BJ (cell line): ENCODE measurements at regions not wholly inside any gene's neighbourhood (a gene's known extent, or its start where the extent isn't known, plus 50 kb on each side); places are given as distances from the start of the nearest gene placed in this dataset.

Source experiments
- CTCF ChIA-PET: fragments of 350-600 bp; formaldehyde crosslinking; extraction: SDS; loops from one replicate; lab custom pipeline; 2021; ENCODE audit warnings: antibody characterized with exemption, inconsistent platforms; lab: Yijun Ruan, JAX
- POLR2A ChIA-PET: fragments of 300-600 bp; sonication (Branson Sonifier 250); formaldehyde crosslinking; extraction: SDS; loops from one replicate; lab custom pipeline; 2021; ENCODE audit warnings: antibody characterized with exemption; lab: Charles Lee
- DNase-seq: peaks from one replicate; pipeline ENCODE4 v3.0.0-alpha.2; 2011; ENCODE audit warnings: low read depth
- H3K27me3 ChIP-seq: 2 replicates; pipeline ENCODE4 v1.6.0; 2011; ENCODE audit warnings: low read length; ENCODE audit not compliant: control insufficient read depth, insufficient read depth
- H3K36me3 ChIP-seq: 2 replicates; pipeline ENCODE4 v1.5.1; 2011; ENCODE audit warnings: low read length; ENCODE audit not compliant: control insufficient read depth, insufficient read depth
- H3K4me3 ChIP-seq: 2 replicates; pipeline ENCODE4 v1.5.1; 2011; ENCODE audit warnings: low read depth, mild to moderate bottlenecking, control low read depth, low read length
- CTCF ChIP-seq: IDR thresholded peaks from 2 replicates; pipeline ENCODE4 v1.5.1; 2011; ENCODE audit warnings: low read depth, mild to moderate bottlenecking, control low read depth, inconsistent platforms, low read length, moderate library complexity; ENCODE audit not compliant: insufficient read depth

- Histone ChIP-seq H3K27me3 (no peaks in the 10 kb centered on the region), H3K36me3 (no peaks in the 10 kb centered on the region), H3K4me3 (no peak overlapping the region)
- ChIA-PET CTCF (interaction anchor here (0.7 to 3.4 kb wide), 11 partner anchors 10 to 638 kb away, joined by 3 to 25 read pairs (median 5); no protein-coding TSS in a partner anchor), POLR2A (no interaction called here)
- no peak for DNase-seq
- no peak for TF ChIP-seq CTCF
Observed at GRCh38 chr16:87201790-87202189, 115.4 kb downstream of the C16orf95 start.

- ChIA-PET CTCF (interaction anchor here (0.7 to 3.4 kb wide), 15 partner anchors 10 to 639 kb away, joined by 3 to 25 read pairs (median 4); no protein-coding TSS in a partner anchor), POLR2A (no interaction called here)
- Histone ChIP-seq H3K4me3 (no peak overlapping the region), H3K27me3 (no peaks in the 10 kb centered on the region), H3K36me3 (no peaks in the 10 kb centered on the region)
- no peak for DNase-seq
- no peak for TF ChIP-seq CTCF
Observed at GRCh38 chr16:87202346-87202745, 114.8 kb downstream of the C16orf95 start.

DNA sequence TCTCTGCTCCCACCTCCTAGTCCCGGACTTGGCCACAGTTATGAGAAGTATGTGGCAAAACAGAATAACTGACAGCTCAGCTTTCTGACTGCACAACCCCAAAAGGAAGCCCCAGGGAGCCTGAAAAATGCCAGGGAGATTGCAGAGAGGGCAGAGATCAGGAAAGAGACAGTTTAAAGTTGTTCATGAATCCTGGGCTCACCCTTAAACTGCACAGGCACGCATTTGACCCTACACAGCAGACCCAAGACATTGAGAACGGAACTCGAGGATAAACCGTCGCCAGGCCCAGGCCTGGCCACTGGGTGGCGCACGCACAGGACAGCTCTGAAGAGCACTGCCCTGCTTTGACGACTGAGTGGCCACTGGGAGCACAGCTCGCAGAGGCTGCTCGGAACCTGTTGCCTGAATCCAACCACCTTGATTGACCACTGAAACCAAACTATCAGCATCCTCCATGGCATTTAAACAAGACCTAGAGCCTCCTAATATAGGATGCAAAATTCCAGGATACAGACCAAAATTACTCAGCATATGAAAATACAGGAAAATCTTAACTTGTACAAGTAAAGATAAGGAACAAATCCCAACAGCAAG lies 114.0 kb downstream of the C16orf95 start:
- Histone ChIP-seq H3K27me3 (no peaks in the 10 kb centered on the region), H3K4me3 (no peak overlapping the region), H3K36me3 (no peaks in the 10 kb centered on the region)
- CTCF ChIA-PET: interaction anchor here (0.7 to 3.4 kb wide), 15 partner anchors 9 to 639 kb away, joined by 3 to 25 read pairs (median 4); no protein-coding TSS in a partner anchor
- DNase-seq: no peak
- TF ChIP-seq CTCF: peak; percentile 97
- POLR2A ChIA-PET: no interaction called here

GRCh38 chr16:87206646-87207451 lies 110.3 kb downstream of the C16orf95 start:
- no peak for TF ChIP-seq CTCF
- Histone ChIP-seq H3K27me3 (no peaks in the 10 kb centered on the region), H3K36me3 (no peaks in the 10 kb centered on the region), H3K4me3 (no peak overlapping the region)
- ChIA-PET CTCF (interaction anchor here (0.7 to 1.6 kb wide), 5 partner anchors 9 to 145 kb away, joined by 3 to 6 read pairs (median 3); no protein-coding TSS in a partner anchor), POLR2A (no interaction called here)
- no peak for DNase-seq

- H3K4me3 ChIP-seq: no peak overlapping the region
- ChIA-PET POLR2A (no interaction called here), CTCF (interaction anchor here (0.5 to 1.6 kb wide), 6 partner anchors 8 to 1358 kb away, joined by 3 to 6 read pairs (median 4); no protein-coding TSS in a partner anchor)
- no peak for TF ChIP-seq CTCF
- H3K36me3 ChIP-seq: no peaks in the 10 kb centered on the region
- H3K27me3 ChIP-seq: no peaks in the 10 kb centered on the region
- DNase-seq: peak; percentile 76
Observed at GRCh38 chr16:87207509-87207908, 109.7 kb downstream of the C16orf95 start.
